IgD-negative memory B cell (primary cell): ENCODE measurements at regions not wholly inside any gene's neighbourhood (a gene's known extent, or its start where the extent isn't known, plus 50 kb on each side); places are given as distances from the start of the nearest gene placed in this dataset.
"Not testable (repeated sequence)": the region's sequence is repeated elsewhere in the genome, so short reads cannot be mapped to it uniquely, and the experiment has no call there.

Source experiments
- H3K27ac Mint-ChIP-seq, 3 donors: one replicate each; pipeline ENCODE4 v1.8.0; 2020 to 2022; ENCODE audit warnings: mild to moderate bottlenecking in 3 of 3, mixed read lengths in 3 of 3, moderate library complexity in 1 of 3
- H3K27me3 Mint-ChIP-seq: one replicate; pipeline ENCODE4 v1.8.0; 2021; ENCODE audit warnings: mixed read lengths
- H3K36me3 Mint-ChIP-seq: one replicate; pipeline ENCODE4 v1.8.0; 2020; ENCODE audit warnings: mild to moderate bottlenecking, mixed read lengths
- H3K4me1 Mint-ChIP-seq, 3 donors: one replicate each; pipeline ENCODE4 v1.8.0; 2020 to 2022; ENCODE audit warnings: mixed read lengths in 3 of 3, mild to moderate bottlenecking in 1 of 3
- H3K4me3 Mint-ChIP-seq, 4 donors: one replicate each; pipeline ENCODE4 v1.8.0; 2020 to 2022; ENCODE audit warnings: mild to moderate bottlenecking in 4 of 4, mixed read lengths in 4 of 4, moderate library complexity in 3 of 4
- H3K9me3 Mint-ChIP-seq, 3 donors: one replicate each; pipeline ENCODE4 v1.8.0; 2020 to 2021; ENCODE audit warnings: mixed read lengths in 3 of 3, mild to moderate bottlenecking in 1 of 3

- no peaks in the 10 kb centered on the region for H3K4me1 Mint-ChIP-seq
- no peaks in the 10 kb centered on the region for H3K27me3 Mint-ChIP-seq
- H3K4me3 Mint-ChIP-seq: no peak overlapping the region
- no peaks in the 10 kb centered on the region for H3K36me3 Mint-ChIP-seq
- no peak overlapping the region for H3K27ac Mint-ChIP-seq
- H3K9me3 Mint-ChIP-seq: peaks cover 0 to 1% (median 0%) of the 10 kb centered on the region in 3 donors
Measured at GRCh38 chr2:77578354-77578753, 56.2 kb upstream of the LRRTM4 start.

GRCh38 chr2:77579076-77579769 lies 57.0 kb upstream of the LRRTM4 start:
- Mint-ChIP-seq H3K27ac (no peak overlapping the region), H3K27me3 (no peaks in the 10 kb centered on the region), H3K36me3 (no peaks in the 10 kb centered on the region), H3K4me3 (no peak overlapping the region), H3K9me3 (peaks cover 0 to 7% (median 2%) of the 10 kb centered on the region in 3 donors), H3K4me1 (no peaks in the 10 kb centered on the region)

- Mint-ChIP-seq H3K4me1 (no peaks in the 10 kb centered on the region), H3K27me3 (no peaks in the 10 kb centered on the region), H3K9me3 (peaks cover 2 to 8% (median 4%) of the 10 kb centered on the region in 3 donors), H3K27ac (no peak overlapping the region), H3K4me3 (no peak overlapping the region), H3K36me3 (no peaks in the 10 kb centered on the region)
Measured at GRCh38 chr2:77588438-77588837, 66.3 kb upstream of the LRRTM4 start.

- peaks cover 0 to 7% (median 0%) of the 10 kb centered on the region in 3 donors for H3K9me3 Mint-ChIP-seq
- H3K27me3 Mint-ChIP-seq: no peaks in the 10 kb centered on the region
- H3K4me3 Mint-ChIP-seq: no peak overlapping the region
- H3K27ac Mint-ChIP-seq: no peak overlapping the region
- no peaks in the 10 kb centered on the region for H3K36me3 Mint-ChIP-seq
- H3K4me1 Mint-ChIP-seq: no peaks in the 10 kb centered on the region
Measured at GRCh38 chr2:77590298-77590917, 68.2 kb upstream of the LRRTM4 start.

GRCh38 chr2:77592955-77593354 lies 70.8 kb upstream of the LRRTM4 start:
- not testable (repeated sequence) for H3K27ac Mint-ChIP-seq, H3K36me3 Mint-ChIP-seq, H3K9me3 Mint-ChIP-seq, H3K27me3 Mint-ChIP-seq, H3K4me3 Mint-ChIP-seq, H3K4me1 Mint-ChIP-seq

- H3K9me3 Mint-ChIP-seq: peaks cover 0 to 5% (median 2%) of the 10 kb centered on the region in 3 donors
- H3K27me3 Mint-ChIP-seq: no peaks in the 10 kb centered on the region
- H3K4me1 Mint-ChIP-seq: no peaks in the 10 kb centered on the region
- no peak overlapping the region for H3K27ac Mint-ChIP-seq
- no peak overlapping the region for H3K4me3 Mint-ChIP-seq
- no peaks in the 10 kb centered on the region for H3K36me3 Mint-ChIP-seq
Measured at GRCh38 chr2:77602771-77603170, 80.6 kb upstream of the LRRTM4 start.

GRCh38 chr2:77604953-77605929 lies 83.1 kb upstream of the LRRTM4 start:
- H3K27me3 Mint-ChIP-seq: no peaks in the 10 kb centered on the region
- peaks cover 2 to 4% (median 3%) of the 10 kb centered on the region in 3 donors for H3K9me3 Mint-ChIP-seq
- H3K36me3 Mint-ChIP-seq: no peaks in the 10 kb centered on the region
- H3K27ac Mint-ChIP-seq: no peak overlapping the region
- H3K4me1 Mint-ChIP-seq: no peaks in the 10 kb centered on the region
- no peak overlapping the region for H3K4me3 Mint-ChIP-seq

GRCh38 chr2:77608510-77608909 lies 86.3 kb upstream of the LRRTM4 start:
- H3K4me1 Mint-ChIP-seq: no peaks in the 10 kb centered on the region
- no peaks in the 10 kb centered on the region for H3K27me3 Mint-ChIP-seq
- no peaks in the 10 kb centered on the region for H3K36me3 Mint-ChIP-seq
- peaks cover 3 to 8% (median 7%) of the 10 kb centered on the region in 3 donors for H3K9me3 Mint-ChIP-seq
- H3K27ac Mint-ChIP-seq: no peak overlapping the region
- H3K4me3 Mint-ChIP-seq: no peak overlapping the region

GRCh38 chr2:77629539-77629938 lies 107.4 kb upstream of the LRRTM4 start:
- H3K27me3 Mint-ChIP-seq: no peaks in the 10 kb centered on the region
- H3K27ac Mint-ChIP-seq: no peak overlapping the region
- H3K36me3 Mint-ChIP-seq: no peaks in the 10 kb centered on the region
- no peak overlapping the region for H3K4me3 Mint-ChIP-seq
- peaks cover 2 to 10% (median 3%) of the 10 kb centered on the region in 3 donors for H3K9me3 Mint-ChIP-seq
- no peaks in the 10 kb centered on the region for H3K4me1 Mint-ChIP-seq

GRCh38 chr2:77631007-77631406 lies 108.8 kb upstream of the LRRTM4 start:
- Mint-ChIP-seq H3K9me3 (peaks cover 2 to 10% (median 3%) of the 10 kb centered on the region in 3 donors), H3K36me3 (no peaks in the 10 kb centered on the region), H3K27ac (peak overlapping the region in 1 of 3 donors; percentile 50), H3K4me3 (no peak overlapping the region), H3K27me3 (no peaks in the 10 kb centered on the region), H3K4me1 (no peaks in the 10 kb centered on the region)

- H3K4me1 Mint-ChIP-seq: no peaks in the 10 kb centered on the region
- H3K9me3 Mint-ChIP-seq: peaks cover 2 to 10% (median 5%) of the 10 kb centered on the region in 3 donors
- no peaks in the 10 kb centered on the region for H3K27me3 Mint-ChIP-seq
- no peak overlapping the region for H3K4me3 Mint-ChIP-seq
- H3K36me3 Mint-ChIP-seq: no peaks in the 10 kb centered on the region
- H3K27ac Mint-ChIP-seq: no peak overlapping the region
Measured at GRCh38 chr2:77633601-77634000, 111.4 kb upstream of the LRRTM4 start.

GRCh38 chr2:77640924-77641323 lies 118.7 kb upstream of the LRRTM4 start:
- Mint-ChIP-seq H3K36me3 (no peaks in the 10 kb centered on the region), H3K4me3 (no peak overlapping the region), H3K27me3 (no peaks in the 10 kb centered on the region), H3K9me3 (peaks cover 5 to 16% (median 8%) of the 10 kb centered on the region in 3 donors), H3K27ac (no peak overlapping the region), H3K4me1 (no peaks in the 10 kb centered on the region)

GRCh38 chr2:77642339-77642738 lies 120.2 kb upstream of the LRRTM4 start:
- H3K27me3 Mint-ChIP-seq: no peaks in the 10 kb centered on the region
- no peak overlapping the region for H3K4me3 Mint-ChIP-seq
- H3K9me3 Mint-ChIP-seq: peaks cover 5 to 16% (median 6%) of the 10 kb centered on the region in 3 donors
- no peaks in the 10 kb centered on the region for H3K36me3 Mint-ChIP-seq
- no peak overlapping the region for H3K27ac Mint-ChIP-seq
- H3K4me1 Mint-ChIP-seq: no peaks in the 10 kb centered on the region

GRCh38 chr2:77649856-77650255 lies 127.7 kb upstream of the LRRTM4 start:
- no peaks in the 10 kb centered on the region for H3K4me1 Mint-ChIP-seq
- H3K4me3 Mint-ChIP-seq: no peak overlapping the region
- H3K27me3 Mint-ChIP-seq: no peaks in the 10 kb centered on the region
- no peaks in the 10 kb centered on the region for H3K36me3 Mint-ChIP-seq
- no peak overlapping the region for H3K27ac Mint-ChIP-seq
- H3K9me3 Mint-ChIP-seq: peaks cover 3 to 6% (median 3%) of the 10 kb centered on the region in 3 donors

- Mint-ChIP-seq H3K4me1 (no peaks in the 10 kb centered on the region), H3K9me3 (peaks cover 1 to 6% (median 5%) of the 10 kb centered on the region in 3 donors), H3K36me3 (no peaks in the 10 kb centered on the region), H3K27ac (no peak overlapping the region), H3K27me3 (no peaks in the 10 kb centered on the region), H3K4me3 (no peak overlapping the region)
Measured at GRCh38 chr2:77652499-77652898, 130.3 kb upstream of the LRRTM4 start.
